Mucosa of descending colon (tissue), 3 donors: ENCODE measurements at regions not wholly inside any gene's neighbourhood (a gene's known extent, or its start where the extent isn't known, plus 50 kb on each side); places are given as distances from the start of the nearest gene placed in this dataset.

Experiments used
- ATAC-seq: fragments of 200-7000 bp; cut with Tn5 transposase; one replicate; pipeline ENCODE4 v1.9.1; 2020; ENCODE audit warnings: mild to moderate bottlenecking, moderate library complexity
- DNase-seq, 3 donors: peaks; one replicate each; pipeline ENCODE4 v3.0.0-alpha.2; 2020
- H3K36me3 ChIP-seq: fragments of 200-600 bp; one replicate; pipeline ENCODE4 v1.8.0; 2021; ENCODE audit warnings: low read depth, mild to moderate bottlenecking
- H3K4me1 ChIP-seq: fragments of 200-600 bp; one replicate; pipeline ENCODE4 v1.8.0; 2021; ENCODE audit warnings: low read depth, mild to moderate bottlenecking
- H3K4me3 ChIP-seq: fragments of 200-600 bp; one replicate; pipeline ENCODE4 v1.8.0; 2021; ENCODE audit warnings: mild to moderate bottlenecking
- H3K9me3 ChIP-seq: fragments of 200-600 bp; one replicate; pipeline ENCODE4 v1.8.0; 2021; ENCODE audit warnings: mild to moderate bottlenecking
- intact Hi-C, 2 donors: fragments of 100-400 bp; cut with DNase I in 1 of 2; cut with micrococcal nuclease in 1 of 2; formaldehyde crosslinking; loops; one replicate each; pipeline versions ENCODE4 v1.11.0 to v1.11.1; 2022; cut with DNase I, micrococcal nuclease
- TF ChIP-seq, protein P1 (sequence below): fragments of 200-600 bp; IDR thresholded peaks from one replicate; pipeline ENCODE4 v1.8.0; 2022; ENCODE audit warnings: antibody characterized with exemption, mild to moderate bottlenecking
- donor health status: DM: no; HTN: no; CAD: no; lungs with moderate emphysema.
- donor health status: DM: no; HTN: no; CAD: no.
- donor health status: DM: no; HTN: yes; CAD: no.

DNA sequence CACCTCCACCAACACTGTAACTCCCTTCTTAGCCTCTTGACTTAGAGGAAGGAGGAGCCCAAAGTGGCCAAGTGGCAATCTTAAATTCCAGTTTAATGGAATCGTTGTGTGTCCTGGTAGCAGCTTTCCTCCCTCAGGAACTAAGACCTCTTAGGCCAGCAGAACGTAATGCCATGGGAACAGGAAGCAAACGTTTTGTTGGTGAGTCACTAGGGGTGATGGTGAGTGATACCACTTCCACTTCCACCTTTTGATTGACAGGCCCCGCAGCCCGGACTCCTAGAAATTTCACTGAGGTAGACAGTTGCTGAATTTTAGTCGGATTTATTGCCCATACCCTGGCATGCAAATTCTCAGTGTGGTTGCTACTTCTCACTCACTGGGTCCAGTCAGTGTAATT lies 94.2 kb upstream of the FBN2 start:
- ATAC-seq (no peak), DNase-seq (no peak)
- intact Hi-C loops = no loop called here
- Histone ChIP-seq H3K4me1 (no peaks in the 10 kb centered on the region), H3K9me3 (no peaks in the 10 kb centered on the region), H3K36me3 (no peaks in the 10 kb centered on the region), H3K4me3 (no peak overlapping the region)
- TF ChIP-seq, protein P1, sequence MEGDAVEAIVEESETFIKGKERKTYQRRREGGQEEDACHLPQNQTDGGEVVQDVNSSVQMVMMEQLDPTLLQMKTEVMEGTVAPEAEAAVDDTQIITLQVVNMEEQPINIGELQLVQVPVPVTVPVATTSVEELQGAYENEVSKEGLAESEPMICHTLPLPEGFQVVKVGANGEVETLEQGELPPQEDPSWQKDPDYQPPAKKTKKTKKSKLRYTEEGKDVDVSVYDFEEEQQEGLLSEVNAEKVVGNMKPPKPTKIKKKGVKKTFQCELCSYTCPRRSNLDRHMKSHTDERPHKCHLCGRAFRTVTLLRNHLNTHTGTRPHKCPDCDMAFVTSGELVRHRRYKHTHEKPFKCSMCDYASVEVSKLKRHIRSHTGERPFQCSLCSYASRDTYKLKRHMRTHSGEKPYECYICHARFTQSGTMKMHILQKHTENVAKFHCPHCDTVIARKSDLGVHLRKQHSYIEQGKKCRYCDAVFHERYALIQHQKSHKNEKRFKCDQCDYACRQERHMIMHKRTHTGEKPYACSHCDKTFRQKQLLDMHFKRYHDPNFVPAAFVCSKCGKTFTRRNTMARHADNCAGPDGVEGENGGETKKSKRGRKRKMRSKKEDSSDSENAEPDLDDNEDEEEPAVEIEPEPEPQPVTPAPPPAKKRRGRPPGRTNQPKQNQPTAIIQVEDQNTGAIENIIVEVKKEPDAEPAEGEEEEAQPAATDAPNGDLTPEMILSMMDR = no peak

DNA sequence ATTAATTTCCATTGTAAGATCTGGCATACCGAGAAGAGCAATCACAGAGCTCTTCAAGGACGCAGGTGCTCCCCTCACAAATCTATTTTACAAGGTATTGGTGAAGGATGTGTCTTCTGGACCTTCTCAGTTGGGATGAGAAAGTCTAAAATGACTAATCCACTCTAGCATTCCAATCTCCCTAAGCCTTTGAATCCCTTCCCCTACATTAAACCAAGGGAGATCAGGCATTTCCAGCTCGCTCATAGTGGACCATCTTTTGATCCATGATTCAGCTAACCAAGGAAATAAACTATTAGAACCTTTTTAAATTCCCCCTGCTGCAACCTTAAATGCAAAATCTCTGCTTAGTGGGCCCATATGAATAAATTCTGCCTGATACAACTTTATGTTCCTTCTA lies 95.9 kb upstream of the FBN2 start:
- no peak overlapping the region for H3K4me3 ChIP-seq
- ATAC-seq = no peak
- DNase-seq = no peak
- intact Hi-C loops = no loop called here
- H3K36me3 ChIP-seq = no peaks in the 10 kb centered on the region
- TF ChIP-seq, protein P1 = no peak
- H3K4me1 ChIP-seq = no peaks in the 10 kb centered on the region
- no peaks in the 10 kb centered on the region for H3K9me3 ChIP-seq

DNA sequence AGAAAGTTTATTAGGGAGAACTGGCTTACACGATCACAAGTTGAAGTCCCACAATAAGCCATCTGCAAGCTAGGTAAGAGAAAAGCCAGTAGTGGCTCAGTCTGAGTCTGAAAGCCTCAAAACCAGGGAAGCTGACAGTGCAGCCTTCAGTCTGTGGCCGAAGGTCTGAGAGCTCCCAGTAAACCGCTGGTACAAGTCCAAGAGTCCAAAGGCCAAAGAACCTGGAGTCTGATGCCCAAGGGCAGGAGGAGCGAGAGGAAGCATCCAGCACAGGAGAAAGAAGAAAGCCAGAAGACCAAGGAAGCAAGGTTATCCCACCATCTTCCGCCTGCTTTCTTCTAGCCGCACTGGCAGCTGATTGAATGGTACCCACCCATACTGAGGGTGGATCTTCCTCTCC lies 97.3 kb upstream of the FBN2 start:
- no peak for ATAC-seq
- H3K4me1 ChIP-seq = no peaks in the 10 kb centered on the region
- no peak overlapping the region for H3K4me3 ChIP-seq
- DNase-seq = peak in 1 of 3 donors; percentile 13
- TF ChIP-seq, protein P1 = no peak
- H3K9me3 ChIP-seq = no peaks in the 10 kb centered on the region
- intact Hi-C loops = no loop called here
- H3K36me3 ChIP-seq = no peaks in the 10 kb centered on the region

DNA sequence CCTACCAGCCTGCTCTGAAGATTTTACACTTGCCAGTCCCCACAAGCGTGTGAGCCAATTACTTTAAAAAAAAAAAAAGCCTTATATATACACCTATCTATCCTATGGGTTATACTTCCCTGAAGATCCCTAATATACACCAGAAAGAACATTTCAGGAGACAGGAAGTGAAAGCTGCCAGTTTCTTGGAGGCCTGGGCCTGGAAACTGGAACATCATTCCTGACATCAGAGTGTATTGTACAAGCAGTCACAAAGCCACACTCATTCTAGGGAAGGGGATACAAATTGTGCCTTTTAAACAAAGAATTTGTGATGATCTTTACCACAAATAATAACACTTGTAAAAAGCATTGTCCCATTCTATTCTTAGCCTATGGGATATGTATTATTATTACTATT lies 98.3 kb upstream of the FBN2 start:
- TF ChIP-seq, protein P1 = no peak

DNA sequence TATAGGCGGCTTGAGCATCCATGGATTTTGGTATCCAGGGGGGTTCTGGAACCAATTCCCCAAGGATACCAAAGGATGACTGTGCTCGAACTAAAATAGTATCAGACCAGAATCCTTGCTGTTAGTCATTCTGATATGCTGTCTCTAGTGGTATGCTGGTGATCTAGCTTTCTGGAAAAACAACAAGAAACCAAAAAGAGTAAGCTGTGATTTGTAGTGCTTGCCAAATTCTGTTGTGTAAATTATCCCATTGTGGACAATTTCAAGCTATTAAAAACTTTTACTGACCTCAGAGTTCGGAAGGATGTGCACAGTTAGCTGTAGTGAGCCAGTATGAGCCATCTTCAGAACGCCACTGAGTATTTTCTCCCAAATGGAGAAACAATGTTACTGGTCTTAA lies 99.0 kb upstream of the FBN2 start:
- H3K4me3 ChIP-seq = no peak overlapping the region
- H3K4me1 ChIP-seq = no peaks in the 10 kb centered on the region
- ATAC-seq (no peak), DNase-seq (no peak)
- no peaks in the 10 kb centered on the region for H3K9me3 ChIP-seq
- TF ChIP-seq, protein P1 = no peak
- intact Hi-C loops = no loop called here
- H3K36me3 ChIP-seq = no peaks in the 10 kb centered on the region

More for the DNA sequence above, 98.3 kb upstream of the FBN2 start:
- Histone ChIP-seq H3K4me1 (no peaks in the 10 kb centered on the region), H3K4me3 (no peak overlapping the region), H3K9me3 (no peaks in the 10 kb centered on the region), H3K36me3 (no peaks in the 10 kb centered on the region)
- no peak for DNase-seq
- ATAC-seq = no peak
- intact Hi-C loops = no loop called here

DNA sequence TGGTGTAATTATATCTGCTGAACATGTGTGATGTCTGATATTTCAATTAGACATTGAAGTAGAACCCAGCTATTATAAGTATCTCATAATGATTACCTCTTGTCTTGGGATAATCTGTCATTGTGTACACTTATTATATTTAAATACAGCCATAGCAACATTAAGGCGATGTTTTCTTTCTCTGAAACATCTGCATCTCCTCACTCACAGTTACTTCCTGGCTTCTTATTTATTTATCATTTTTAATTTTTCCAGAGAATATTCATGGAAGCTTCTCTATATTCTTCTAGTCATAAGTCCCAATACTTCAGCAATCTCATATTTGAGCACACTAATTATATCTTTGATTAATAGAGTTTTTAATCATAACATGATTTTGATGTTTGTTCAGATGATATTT lies 103.8 kb upstream of the FBN2 start:
- no peaks in the 10 kb centered on the region for H3K9me3 ChIP-seq
- no peak overlapping the region for H3K4me3 ChIP-seq
- no peaks in the 10 kb centered on the region for H3K4me1 ChIP-seq
- TF ChIP-seq, protein P1 = no peak
- intact Hi-C loops = no loop called here
- H3K36me3 ChIP-seq = no peaks in the 10 kb centered on the region
- ATAC-seq (no peak), DNase-seq (no peak)
